WI38 (cell line): ENCODE measurements at regions not wholly inside any gene's neighbourhood (a gene's known extent, or its start where the extent isn't known, plus 50 kb on each side); places are given as distances from the start of the nearest gene placed in this dataset.

ENCODE experiments used
- H3K4me3 ChIP-seq: 2 replicates; pipeline ENCODE4 v1.5.1; 2011; ENCODE audit warnings: low read depth, mild to moderate bottlenecking, control low read depth, low read length
- CTCF ChIP-seq: IDR thresholded peaks from 2 replicates; pipeline ENCODE4 v1.5.1; 2012; ENCODE audit warnings: low read depth, mild to moderate bottlenecking, control low read depth, low read length

DNA sequence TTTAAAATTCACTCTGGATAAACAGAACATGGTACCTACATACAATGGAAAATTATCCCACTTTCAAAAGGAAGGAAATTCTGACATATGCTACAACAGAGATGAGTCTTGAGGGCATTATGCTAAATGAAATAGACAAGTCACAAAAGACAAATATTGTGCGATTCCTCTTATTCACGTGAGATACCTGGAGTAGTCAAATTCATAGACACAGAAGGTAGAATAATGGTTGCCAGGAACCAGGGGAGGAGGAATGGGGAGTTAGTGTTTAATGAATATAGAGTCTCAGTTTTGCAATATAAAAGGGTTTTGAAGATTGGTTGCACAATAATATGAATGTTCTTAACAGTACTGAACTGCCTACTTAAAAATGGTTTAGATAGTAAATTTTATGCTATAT, 69.8 kb upstream of the WAC start:
- no peak overlapping the region for H3K4me3 ChIP-seq
- TF ChIP-seq CTCF, result no peak

DNA sequence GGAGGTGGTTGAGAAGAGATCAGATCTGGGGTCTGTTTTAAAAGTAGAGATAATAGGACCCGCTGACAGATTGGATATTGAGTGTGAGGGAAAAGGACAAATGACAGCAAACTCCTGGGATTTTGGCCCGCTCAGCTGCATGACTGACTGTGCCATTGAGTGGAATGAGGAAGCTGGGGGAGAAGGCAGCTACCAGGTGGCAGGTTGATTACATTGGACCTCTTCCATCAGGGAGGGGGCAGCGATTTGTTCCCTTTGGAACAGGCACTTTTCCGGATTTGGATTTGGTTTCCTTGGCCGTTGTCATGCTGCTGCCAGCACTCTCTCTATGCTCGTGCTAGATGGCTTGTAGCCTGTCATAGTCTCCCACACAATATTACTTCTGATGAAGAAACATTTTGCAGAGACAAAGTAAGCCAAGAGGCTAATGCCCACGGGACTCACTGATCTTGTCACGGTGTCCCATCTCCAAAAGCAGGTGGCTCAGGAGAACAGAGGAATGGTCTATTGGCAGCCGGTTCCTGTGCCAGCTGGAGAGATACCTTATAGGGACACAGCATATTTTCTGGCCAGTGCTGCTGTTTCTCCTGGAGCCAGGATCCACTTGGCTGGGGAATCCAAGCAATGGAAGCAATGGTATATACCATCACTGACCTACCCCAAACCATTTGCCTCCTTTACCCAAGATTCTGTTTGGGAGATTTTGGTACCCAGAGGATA, 69.1 kb upstream of the WAC start:
- no peak overlapping the region for H3K4me3 ChIP-seq
- TF ChIP-seq CTCF, result no peak

- no peak for TF ChIP-seq CTCF
- no peak overlapping the region for H3K4me3 ChIP-seq
Measured at GRCh38 chr10:28467615-28468014, 65.3 kb upstream of the WAC start.

GRCh38 chr10:28468707-28469483, 64.0 kb upstream of the WAC start:
- H3K4me3 ChIP-seq, result no peak overlapping the region
- no peak for TF ChIP-seq CTCF

- no peak overlapping the region for H3K4me3 ChIP-seq
- no peak for TF ChIP-seq CTCF
Measured at GRCh38 chr10:28470873-28471651, 61.9 kb upstream of the WAC start.

GRCh38 chr10:28471652-28472050, 61.3 kb upstream of the WAC start:
- no peak overlapping the region for H3K4me3 ChIP-seq
- TF ChIP-seq CTCF, result no peak
